ENCODE measurements at regions not wholly inside any gene's neighbourhood (a gene's known extent, or its start where the extent isn't known, plus 50 kb on each side); places are given as distances from the start of the nearest gene placed in this dataset.

DNA sequence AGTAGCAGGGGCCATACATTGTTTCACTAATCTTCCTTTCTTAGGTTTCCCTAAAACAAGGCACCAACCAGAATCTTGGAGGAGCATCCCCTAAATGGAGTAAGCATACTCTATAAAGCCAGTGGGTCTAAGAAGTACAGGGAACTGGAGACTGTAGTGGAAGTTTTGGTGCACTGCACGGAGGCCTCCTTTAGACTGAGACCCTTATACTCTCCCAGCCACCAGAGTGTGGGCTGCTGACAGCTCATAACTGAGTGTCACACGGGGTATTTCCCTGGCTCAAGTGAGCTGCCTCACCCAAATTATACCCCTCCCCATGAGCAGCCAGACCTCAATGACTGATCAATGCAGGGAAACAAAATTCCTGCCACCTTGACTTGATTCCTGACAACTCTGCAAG, 349.5 kb downstream of the NDFIP2 start:
- TF ChIP-seq EZH2 (IDR thresholded peaks at IDR 0.05; ENCODE audit: low read length) (no peak), CTCF (optimal IDR thresholded peaks at IDR 0.05 in 1 of 3, IDR thresholded peaks at IDR 0.05 in 1 of 3, conservative IDR thresholded peaks at IDR 0.05 in 1 of 3; ENCODE audit: extremely low read depth in 1 of 3, insufficient read depth in 2 of 3, low read length in 3 of 3) (no peak)

Data from keratinocyte (primary cell).